ENCODE measurements at regions not wholly inside any gene's neighbourhood (a gene's known extent, or its start where the extent isn't known, plus 50 kb on each side); places are given as distances from the start of the nearest gene placed in this dataset.

- H3K27me3 Mint-ChIP-seq, result no peaks in the 10 kb centered on the region
- H3K4me3 Mint-ChIP-seq, result no peak overlapping the region
- no peaks in the 10 kb centered on the region for H3K36me3 Mint-ChIP-seq (ENCODE audit: low read depth)
- H3K9me3 Mint-ChIP-seq, result peaks cover 8% of the 10 kb centered on the region
- no peaks in the 10 kb centered on the region for H3K4me1 Mint-ChIP-seq
- DNase-seq, result no peak
- no peak for ATAC-seq
- H3K27ac Mint-ChIP-seq, result no peak overlapping the region
Measured at GRCh38 chr11:92709329-92709728, 260.1 kb upstream of the MTNR1B start.

GRCh38 chr11:92711926-92712325, 257.5 kb upstream of the MTNR1B start:
- no peaks in the 10 kb centered on the region for H3K4me1 Mint-ChIP-seq
- H3K9me3 Mint-ChIP-seq, result peaks cover 3% of the 10 kb centered on the region
- no peaks in the 10 kb centered on the region for H3K27me3 Mint-ChIP-seq
- H3K36me3 Mint-ChIP-seq (ENCODE audit: low read depth), result no peaks in the 10 kb centered on the region
- no peak overlapping the region for H3K27ac Mint-ChIP-seq
- no peak overlapping the region for H3K4me3 Mint-ChIP-seq
- no peak for DNase-seq
- ATAC-seq, result no peak

- ATAC-seq (no peak), DNase-seq (no peak)
- no peak overlapping the region for H3K4me3 Mint-ChIP-seq
- H3K27ac Mint-ChIP-seq, result no peak overlapping the region
- H3K27me3 Mint-ChIP-seq, result no peaks in the 10 kb centered on the region
- H3K9me3 Mint-ChIP-seq, result peaks cover 3% of the 10 kb centered on the region
- H3K36me3 Mint-ChIP-seq (ENCODE audit: low read depth), result no peaks in the 10 kb centered on the region
- no peaks in the 10 kb centered on the region for H3K4me1 Mint-ChIP-seq
Measured at GRCh38 chr11:92714111-92714510, 255.3 kb upstream of the MTNR1B start.

GRCh38 chr11:92717240-92717639, 252.2 kb upstream of the MTNR1B start:
- Mint-ChIP-seq H3K36me3 (ENCODE audit: low read depth) (no peaks in the 10 kb centered on the region), H3K27me3 (no peaks in the 10 kb centered on the region), H3K9me3 (peaks cover 3% of the 10 kb centered on the region), H3K4me1 (no peaks in the 10 kb centered on the region), H3K27ac (no peak overlapping the region), H3K4me3 (no peak overlapping the region)
- DNase-seq, result no peak
- ATAC-seq, result no peak

- Mint-ChIP-seq H3K36me3 (ENCODE audit: low read depth) (no peaks in the 10 kb centered on the region), H3K27me3 (no peaks in the 10 kb centered on the region), H3K9me3 (peaks cover 11% of the 10 kb centered on the region), H3K4me1 (no peaks in the 10 kb centered on the region), H3K27ac (no peak overlapping the region), H3K4me3 (no peak overlapping the region)
- DNase-seq (no peak), ATAC-seq (no peak)
Measured at GRCh38 chr11:92720385-92720784, 249.1 kb upstream of the MTNR1B start.

GRCh38 chr11:92725352-92725751, 244.1 kb upstream of the MTNR1B start:
- no peak for ATAC-seq

GRCh38 chr11:92727123-92727522, 242.3 kb upstream of the MTNR1B start:
- Mint-ChIP-seq H3K9me3 (peaks cover 7% of the 10 kb centered on the region), H3K27ac (no peak overlapping the region), H3K4me1 (no peaks in the 10 kb centered on the region), H3K4me3 (no peak overlapping the region), H3K36me3 (ENCODE audit: low read depth) (no peaks in the 10 kb centered on the region), H3K27me3 (no peaks in the 10 kb centered on the region)
- no peak for ATAC-seq
- no peak for DNase-seq

More at GRCh38 chr11:92725352-92725751, 244.1 kb upstream of the MTNR1B start:
- Mint-ChIP-seq H3K27ac (no peak overlapping the region), H3K9me3 (peaks cover 7% of the 10 kb centered on the region), H3K4me3 (no peak overlapping the region), H3K4me1 (no peaks in the 10 kb centered on the region), H3K36me3 (ENCODE audit: low read depth) (no peaks in the 10 kb centered on the region), H3K27me3 (no peaks in the 10 kb centered on the region)
- DNase-seq, result no peak

GRCh38 chr11:92727769-92728168, 241.7 kb upstream of the MTNR1B start:
- no peak overlapping the region for H3K4me3 Mint-ChIP-seq
- H3K27ac Mint-ChIP-seq, result no peak overlapping the region
- ATAC-seq (no peak), DNase-seq (no peak)
- H3K4me1 Mint-ChIP-seq, result no peaks in the 10 kb centered on the region
- peaks cover 7% of the 10 kb centered on the region for H3K9me3 Mint-ChIP-seq
- no peaks in the 10 kb centered on the region for H3K36me3 Mint-ChIP-seq (ENCODE audit: low read depth)
- H3K27me3 Mint-ChIP-seq, result no peaks in the 10 kb centered on the region

GRCh38 chr11:92728628-92729027, 240.8 kb upstream of the MTNR1B start:
- Mint-ChIP-seq H3K4me1 (no peaks in the 10 kb centered on the region), H3K27ac (no peak overlapping the region), H3K4me3 (no peak overlapping the region), H3K9me3 (no peaks in the 10 kb centered on the region), H3K27me3 (no peaks in the 10 kb centered on the region), H3K36me3 (ENCODE audit: low read depth) (no peaks in the 10 kb centered on the region)
- ATAC-seq, result no peak
- no peak for DNase-seq

- no peak overlapping the region for H3K4me3 Mint-ChIP-seq
- H3K36me3 Mint-ChIP-seq (ENCODE audit: low read depth), result no peaks in the 10 kb centered on the region
- DNase-seq (no peak), ATAC-seq (no peak)
- H3K9me3 Mint-ChIP-seq, result no peaks in the 10 kb centered on the region
- H3K4me1 Mint-ChIP-seq, result no peaks in the 10 kb centered on the region
- no peak overlapping the region for H3K27ac Mint-ChIP-seq
- H3K27me3 Mint-ChIP-seq, result no peaks in the 10 kb centered on the region
Measured at GRCh38 chr11:92735039-92735438, 234.4 kb upstream of the MTNR1B start.

GRCh38 chr11:92738276-92738675, 231.2 kb upstream of the MTNR1B start:
- DNase-seq, result no peak
- no peaks in the 10 kb centered on the region for H3K9me3 Mint-ChIP-seq
- H3K4me1 Mint-ChIP-seq, result no peaks in the 10 kb centered on the region
- no peak for ATAC-seq
- H3K27me3 Mint-ChIP-seq, result no peaks in the 10 kb centered on the region
- no peak overlapping the region for H3K4me3 Mint-ChIP-seq
- H3K36me3 Mint-ChIP-seq (ENCODE audit: low read depth), result no peaks in the 10 kb centered on the region
- no peak overlapping the region for H3K27ac Mint-ChIP-seq

GRCh38 chr11:92739041-92739440, 230.4 kb upstream of the MTNR1B start:
- Mint-ChIP-seq H3K4me3 (no peak overlapping the region), H3K36me3 (ENCODE audit: low read depth) (no peaks in the 10 kb centered on the region), H3K9me3 (no peaks in the 10 kb centered on the region), H3K27me3 (no peaks in the 10 kb centered on the region), H3K27ac (no peak overlapping the region), H3K4me1 (no peaks in the 10 kb centered on the region)
- DNase-seq, result no peak
- no peak for ATAC-seq

GRCh38 chr11:92739491-92739890, 230.0 kb upstream of the MTNR1B start:
- DNase-seq (no peak), ATAC-seq (no peak)
- no peaks in the 10 kb centered on the region for H3K4me1 Mint-ChIP-seq
- H3K27ac Mint-ChIP-seq, result no peak overlapping the region
- no peaks in the 10 kb centered on the region for H3K36me3 Mint-ChIP-seq (ENCODE audit: low read depth)
- H3K9me3 Mint-ChIP-seq, result no peaks in the 10 kb centered on the region
- no peaks in the 10 kb centered on the region for H3K27me3 Mint-ChIP-seq
- no peak overlapping the region for H3K4me3 Mint-ChIP-seq

- ATAC-seq (no peak), DNase-seq (no peak)
- Mint-ChIP-seq H3K27me3 (no peaks in the 10 kb centered on the region), H3K36me3 (ENCODE audit: low read depth) (no peaks in the 10 kb centered on the region), H3K4me3 (no peak overlapping the region), H3K9me3 (no peaks in the 10 kb centered on the region), H3K27ac (no peak overlapping the region), H3K4me1 (no peaks in the 10 kb centered on the region)
Measured at GRCh38 chr11:92740276-92740675, 229.2 kb upstream of the MTNR1B start.

GRCh38 chr11:92744929-92745585, 224.4 kb upstream of the MTNR1B start:
- Mint-ChIP-seq H3K27ac (no peak overlapping the region), H3K4me1 (no peaks in the 10 kb centered on the region), H3K36me3 (ENCODE audit: low read depth) (no peaks in the 10 kb centered on the region), H3K27me3 (no peaks in the 10 kb centered on the region), H3K9me3 (peaks cover 4% of the 10 kb centered on the region), H3K4me3 (no peak overlapping the region)
- ATAC-seq (no peak), DNase-seq (no peak)

GRCh38 chr11:92750794-92751193, 218.7 kb upstream of the MTNR1B start:
- Mint-ChIP-seq H3K4me3 (no peak overlapping the region), H3K9me3 (peaks cover 8% of the 10 kb centered on the region), H3K27me3 (no peaks in the 10 kb centered on the region), H3K36me3 (ENCODE audit: low read depth) (no peaks in the 10 kb centered on the region), H3K27ac (no peak overlapping the region), H3K4me1 (no peaks in the 10 kb centered on the region)
- ATAC-seq (no peak), DNase-seq (no peak)
